H9 (cell line): ENCODE measurements at regions not wholly inside any gene's neighbourhood (a gene's known extent, or its start where the extent isn't known, plus 50 kb on each side); places are given as distances from the start of the nearest gene placed in this dataset.

Experiments used
- DNase-seq: peaks from one replicate; pipeline ENCODE4 v3.0.0-alpha.2; 2017
- H2AFZ ChIP-seq: one replicate; pipeline ENCODE4 v1.6.1; 2013; ENCODE audit warnings: mild to moderate bottlenecking, low read length, control low read depth, moderate library complexity
- H2AK5ac ChIP-seq: 2 replicates; pipeline ENCODE4 v1.6.1; 2013; ENCODE audit warnings: low read length, control low read depth, mixed read lengths; ENCODE audit not compliant: insufficient read length
- H2BK120ac ChIP-seq: one replicate; pipeline ENCODE4 v1.6.1; 2013; ENCODE audit warnings: low read depth, mild to moderate bottlenecking, low read length, control low read depth, inconsistent platforms; ENCODE audit not compliant: poor library complexity, severe bottlenecking
- H2BK12ac ChIP-seq: 2 replicates; pipeline ENCODE4 v1.6.1; 2013; ENCODE audit warnings: low read length, control low read depth, mixed read lengths, low read depth; ENCODE audit not compliant: insufficient read length
- H2BK15ac ChIP-seq: 2 replicates; pipeline ENCODE4 v1.6.1; 2013; ENCODE audit warnings: low read depth, low read length, control low read depth
- H2BK20ac ChIP-seq: one replicate; pipeline ENCODE4 v1.6.1; 2013; ENCODE audit warnings: low read depth, mild to moderate bottlenecking, low read length, control low read depth, inconsistent platforms; ENCODE audit not compliant: poor library complexity, severe bottlenecking
- H2BK5ac ChIP-seq: 2 replicates; pipeline ENCODE4 v1.6.1; 2013; ENCODE audit warnings: low read length, control low read depth, mixed read lengths; ENCODE audit not compliant: insufficient read length
- H3K14ac ChIP-seq: 2 replicates; pipeline ENCODE4 v1.6.1; 2013; ENCODE audit warnings: low read length, control low read depth; ENCODE audit not compliant: insufficient read depth
- H3K18ac ChIP-seq: 2 replicates; pipeline ENCODE4 v1.6.1; 2013; ENCODE audit warnings: low read depth, mild to moderate bottlenecking, mixed read lengths, low read length, control low read depth; ENCODE audit not compliant: insufficient read length
- H3K23ac ChIP-seq: 2 replicates; pipeline ENCODE4 v1.6.1; 2013; ENCODE audit warnings: low read length, control low read depth, mixed read lengths, low read depth; ENCODE audit not compliant: insufficient read length
- H3K23me2 ChIP-seq: 2 replicates; pipeline ENCODE4 v1.6.1; 2013; ENCODE audit warnings: low read depth, mild to moderate bottlenecking, mixed read lengths, low read length, control low read depth; ENCODE audit not compliant: insufficient read length, poor library complexity, severe bottlenecking
- H3K27ac ChIP-seq: 2 replicates; pipeline ENCODE4 v1.5.1; 2013; ENCODE audit warnings: low read length, control low read depth, mixed read lengths, low read depth; ENCODE audit not compliant: insufficient read length
- H3K27me3 ChIP-seq: 2 replicates; pipeline ENCODE4 v1.6.1; 2013; ENCODE audit warnings: low read length, control low read depth, inconsistent platforms; ENCODE audit not compliant: insufficient read depth
- H3K4ac ChIP-seq: 2 replicates; pipeline ENCODE4 v1.6.1; 2013; ENCODE audit warnings: low read depth, mild to moderate bottlenecking, control low read depth, inconsistent platforms, low read length, moderate library complexity
- H3K4me1 ChIP-seq: 2 replicates; pipeline ENCODE4 v1.6.1; 2013; ENCODE audit warnings: low read length, control low read depth, inconsistent platforms; ENCODE audit not compliant: insufficient read depth
- H3K4me2 ChIP-seq: 2 replicates; pipeline ENCODE4 v1.6.1; 2013; ENCODE audit warnings: low read length, control low read depth, mixed read lengths; ENCODE audit not compliant: insufficient read length, insufficient read depth
- H3K56ac ChIP-seq: 2 replicates; pipeline ENCODE4 v1.6.1; 2013; ENCODE audit warnings: low read depth, mild to moderate bottlenecking, mixed read lengths, low read length, control low read depth; ENCODE audit not compliant: insufficient read length
- H3K79me1 ChIP-seq: 2 replicates; pipeline ENCODE4 v1.6.1; 2013; ENCODE audit warnings: low read depth, mild to moderate bottlenecking, moderate library complexity, low read length, control low read depth, inconsistent platforms; ENCODE audit not compliant: insufficient read depth, poor library complexity, severe bottlenecking
- H3K79me2 ChIP-seq: 2 replicates; pipeline ENCODE4 v1.6.1; 2013; ENCODE audit warnings: low read length, control low read depth, inconsistent platforms; ENCODE audit not compliant: insufficient read depth
- H3K9ac ChIP-seq: 2 replicates; pipeline ENCODE4 v1.6.1; 2013; ENCODE audit warnings: low read length, control low read depth, mixed read lengths; ENCODE audit not compliant: insufficient read length; ENCODE audit errors: extremely low read depth
- H3K9me3 ChIP-seq: one replicate; pipeline ENCODE4 v1.6.1; 2013; ENCODE audit warnings: low read depth, low read length, inconsistent platforms; ENCODE audit not compliant: control insufficient read depth
- H3T11ph ChIP-seq: one replicate; pipeline ENCODE4 v1.6.1; 2013; ENCODE audit warnings: mild to moderate bottlenecking, low read length, control low read depth, inconsistent platforms
- H4K20me1 ChIP-seq: one replicate; pipeline ENCODE4 v1.6.1; 2013; ENCODE audit not compliant: control insufficient read depth, insufficient read length, insufficient read depth
- H4K5ac ChIP-seq: 2 replicates; pipeline ENCODE4 v1.6.1; 2013; ENCODE audit warnings: low read depth, mild to moderate bottlenecking, mixed read lengths, low read length, control low read depth; ENCODE audit not compliant: insufficient read length
- H4K8ac ChIP-seq: replicated peaks from 2 replicates; pipeline ENCODE4 v1.6.1; 2013; ENCODE audit warnings: low read length, control low read depth, mixed read lengths, low read depth; ENCODE audit not compliant: insufficient read length
- H4K91ac ChIP-seq: 2 replicates; pipeline ENCODE4 v1.6.1; 2013; ENCODE audit warnings: low read depth, mild to moderate bottlenecking, moderate library complexity, mixed read lengths, low read length, control low read depth; ENCODE audit not compliant: insufficient read length
- H3K27ac Mint-ChIP-seq, 3 experiments: 2 replicates in 2 of 3; 3 replicates in 1 of 3; pipeline ENCODE4 v1.8.0; 2020 to 2021; ENCODE audit warnings: mixed read lengths in 3 of 3, mild to moderate bottlenecking in 1 of 3, moderate library complexity in 1 of 3
- H3K27me3 Mint-ChIP-seq: 2 replicates; pipeline ENCODE4 v1.8.0; 2021; ENCODE audit warnings: low read depth, mild to moderate bottlenecking, moderate library complexity, mixed read lengths
- H3K36me3 Mint-ChIP-seq, 3 experiments: 2 replicates in 2 of 3; 3 replicates in 1 of 3; pipeline ENCODE4 v1.8.0; 2020 to 2021; ENCODE audit warnings: low read depth in 3 of 3, mixed read lengths in 3 of 3; ENCODE audit not compliant: insufficient read depth in 1 of 3
- H3K4me1 Mint-ChIP-seq, 2 experiments: 2 replicates each; pipeline ENCODE4 v1.8.0; 2020; ENCODE audit warnings: mixed read lengths in 2 of 2
- H3K4me3 Mint-ChIP-seq, 2 experiments: 2 replicates in 1 of 2; 3 replicates in 1 of 2; pipeline ENCODE4 v1.8.0; 2020 to 2021; ENCODE audit warnings: mild to moderate bottlenecking in 2 of 2, mixed read lengths in 2 of 2, moderate library complexity in 1 of 2
- H3K9me3 Mint-ChIP-seq, 2 experiments: 2 replicates in 1 of 2; 3 replicates in 1 of 2; pipeline ENCODE4 v1.8.0; 2020; ENCODE audit warnings: mild to moderate bottlenecking in 2 of 2, mixed read lengths in 2 of 2, moderate library complexity in 1 of 2
- WGBS: extraction: QIAGEN DNeasy Blood & Tissue Kit; methylation state at CpG from one replicate; pipeline ENCODE4 v1.1.7; 2013; ENCODE audit warnings: missing lambda C conversion rate, low lambda C conversion rate, mixed read lengths; ENCODE audit not compliant: insufficient read length; ENCODE audit errors: extremely low coverage; 5-methylcytosine and 5-hydroxymethylcytosine counted together
- TF ChIP-seq, protein P1 (sequence below): fragments of 200-600 bp; sonication (generic); conservative IDR thresholded peaks from 3 replicates; pipeline ENCODE4 v1.8.0; 2021; ENCODE audit warnings: antibody characterized with exemption, mild to moderate bottlenecking

DNA sequence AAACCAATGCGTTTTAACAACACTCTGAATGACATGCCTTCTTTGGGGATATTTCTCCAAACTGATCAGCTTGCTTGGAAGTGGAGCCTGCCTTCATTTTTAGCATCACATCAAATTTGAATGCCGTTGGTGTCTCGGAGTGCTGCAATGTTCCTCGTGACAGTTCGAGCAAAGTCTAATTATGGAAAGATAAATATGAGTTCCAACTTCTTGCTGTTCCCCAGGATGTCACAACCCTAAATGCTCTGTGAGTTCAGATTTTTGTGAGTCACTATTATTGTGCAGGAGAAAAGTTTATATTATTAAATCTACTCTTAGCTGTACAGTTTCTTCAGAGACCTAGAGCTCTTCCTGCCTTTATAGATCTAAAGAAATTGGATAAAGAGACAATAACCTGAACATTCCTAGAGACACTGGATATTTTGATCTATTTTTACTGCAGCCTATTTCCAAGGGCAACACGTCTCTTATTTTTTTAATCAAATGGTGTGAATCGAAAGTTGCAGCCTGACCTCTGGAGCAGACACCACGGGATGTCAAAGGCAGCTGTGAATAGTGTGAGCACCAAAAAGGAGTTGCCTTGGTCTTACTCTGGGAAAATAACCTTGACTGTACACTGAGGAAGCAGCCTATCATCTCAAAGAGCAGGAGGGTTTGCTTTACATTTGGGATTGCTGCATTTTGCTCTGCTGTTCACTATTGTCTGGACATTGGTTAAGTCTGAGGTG is 330.1 kb downstream of the TDRD15 start:
- no CpG with 5 or more reads among the region's 8 CpGs for WGBS
- H3K56ac ChIP-seq: no peak overlapping the region
- Mint-ChIP-seq H3K27me3 (peaks cover 3% of the 10 kb centered on the region; the same call in 1 of the 2 replicates), H3K27ac (no peak overlapping the region), H3K4me1 (peaks cover 32 to 42% of the 10 kb centered on the region in 2 experiments), H3K36me3 (peaks cover 6 to 14% (median 7%) of the 10 kb centered on the region in 3 experiments), H3K9me3 (peaks cover 12% of the 10 kb centered on the region in 2 experiments), H3K4me3 (no peak overlapping the region)
- H4K91ac ChIP-seq: no peak overlapping the region
- H2BK20ac ChIP-seq: no peak overlapping the region
- H3K27ac ChIP-seq: no peak overlapping the region
- H2BK5ac ChIP-seq: no peak overlapping the region
- H2BK15ac ChIP-seq: no peak overlapping the region
- peaks cover 5% of the 10 kb centered on the region; the same call in 1 of the 2 replicates for H3K4me1 ChIP-seq
- H3K79me1 ChIP-seq: no peaks in the 10 kb centered on the region
- H3K9me3 ChIP-seq: no peaks in the 10 kb centered on the region
- no peak overlapping the region for H2BK120ac ChIP-seq
- no peak overlapping the region for H3K9ac ChIP-seq
- no peaks in the 10 kb centered on the region for H3K23me2 ChIP-seq
- no peaks in the 10 kb centered on the region for H4K20me1 ChIP-seq
- H3T11ph ChIP-seq: no peak overlapping the region
- H3K4me2 ChIP-seq: no peak overlapping the region
- TF ChIP-seq, protein P1, sequence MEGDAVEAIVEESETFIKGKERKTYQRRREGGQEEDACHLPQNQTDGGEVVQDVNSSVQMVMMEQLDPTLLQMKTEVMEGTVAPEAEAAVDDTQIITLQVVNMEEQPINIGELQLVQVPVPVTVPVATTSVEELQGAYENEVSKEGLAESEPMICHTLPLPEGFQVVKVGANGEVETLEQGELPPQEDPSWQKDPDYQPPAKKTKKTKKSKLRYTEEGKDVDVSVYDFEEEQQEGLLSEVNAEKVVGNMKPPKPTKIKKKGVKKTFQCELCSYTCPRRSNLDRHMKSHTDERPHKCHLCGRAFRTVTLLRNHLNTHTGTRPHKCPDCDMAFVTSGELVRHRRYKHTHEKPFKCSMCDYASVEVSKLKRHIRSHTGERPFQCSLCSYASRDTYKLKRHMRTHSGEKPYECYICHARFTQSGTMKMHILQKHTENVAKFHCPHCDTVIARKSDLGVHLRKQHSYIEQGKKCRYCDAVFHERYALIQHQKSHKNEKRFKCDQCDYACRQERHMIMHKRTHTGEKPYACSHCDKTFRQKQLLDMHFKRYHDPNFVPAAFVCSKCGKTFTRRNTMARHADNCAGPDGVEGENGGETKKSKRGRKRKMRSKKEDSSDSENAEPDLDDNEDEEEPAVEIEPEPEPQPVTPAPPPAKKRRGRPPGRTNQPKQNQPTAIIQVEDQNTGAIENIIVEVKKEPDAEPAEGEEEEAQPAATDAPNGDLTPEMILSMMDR: no peak
- no peak overlapping the region for H3K14ac ChIP-seq
- H3K18ac ChIP-seq: no peak overlapping the region
- H2BK12ac ChIP-seq: no peak overlapping the region
- DNase-seq: no peak
- H3K27me3 ChIP-seq: no peaks in the 10 kb centered on the region
- no peaks in the 10 kb centered on the region for H3K79me2 ChIP-seq
- H3K23ac ChIP-seq: no peak overlapping the region
- no peak overlapping the region for H4K8ac ChIP-seq
- no peak overlapping the region for H3K4ac ChIP-seq
- H4K5ac ChIP-seq: no peak overlapping the region
- H2AK5ac ChIP-seq: no peak overlapping the region
- H2AFZ ChIP-seq: no peak overlapping the region
